Liver (tissue), 8 donors: ENCODE measurements at regions not wholly inside any gene's neighbourhood (a gene's known extent, or its start where the extent isn't known, plus 50 kb on each side); places are given as distances from the start of the nearest gene placed in this dataset.

Experiments
- DNase-seq: peaks from one replicate; pipeline ENCODE4 v3.0.0-alpha.2; 2017; ENCODE audit warnings: low spot score
- H3K27ac ChIP-seq, 2 donors: one replicate each; pipeline ENCODE4 v1.7.0; 2013; ENCODE audit warnings: inconsistent platforms in 2 of 2, low read length in 2 of 2, control low read depth in 1 of 2, low read depth in 1 of 2, mild to moderate bottlenecking in 1 of 2
- H3K27me3 ChIP-seq, 4 donors: one replicate each; pipeline versions ENCODE4 v1.6.1 to v1.7.0; 2013; ENCODE audit warnings: low read length in 3 of 4, inconsistent platforms in 1 of 4, mild to moderate bottlenecking in 1 of 4, moderate library complexity in 1 of 4; ENCODE audit not compliant: control insufficient read depth in 4 of 4, insufficient read depth in 4 of 4
- H3K36me3 ChIP-seq, 4 donors: one replicate each; pipeline versions ENCODE4 v1.6.1 to v1.7.0; 2013; ENCODE audit warnings: low read length in 3 of 4, mild to moderate bottlenecking in 3 of 4, low read depth in 1 of 4, moderate library complexity in 1 of 4; ENCODE audit not compliant: control insufficient read depth in 4 of 4, insufficient read depth in 3 of 4
- H3K4me1 ChIP-seq, 4 donors: one replicate each; pipeline versions ENCODE4 v1.6.1 to v1.7.0; 2013; ENCODE audit warnings: low read length in 3 of 4, mild to moderate bottlenecking in 3 of 4, moderate library complexity in 1 of 4; ENCODE audit not compliant: control insufficient read depth in 4 of 4, insufficient read depth in 4 of 4
- H3K4me3 ChIP-seq, 3 donors: one replicate each; pipeline versions ENCODE4 v1.6.1 to v1.7.0; 2013; ENCODE audit warnings: low read length in 3 of 3, control low read depth in 1 of 3, low read depth in 1 of 3, mild to moderate bottlenecking in 1 of 3
- H3K9ac ChIP-seq, 2 donors: one replicate each; pipeline ENCODE4 v1.7.0; 2013; ENCODE audit warnings: low read length in 2 of 2, mild to moderate bottlenecking in 2 of 2, moderate library complexity in 2 of 2, control low read depth in 1 of 2, low read depth in 1 of 2
- H3K9me3 ChIP-seq, 4 donors: one replicate each; pipeline versions ENCODE4 v1.6.1 to v1.7.0; 2013; ENCODE audit warnings: low read length in 3 of 4; ENCODE audit not compliant: control insufficient read depth in 4 of 4
- CTCF ChIP-seq: fragments of 150-350 bp; IDR thresholded peaks from 2 replicates; pipeline ENCODE4 v1.5.1; 2017; ENCODE audit warnings: improper control_type of control experiment, low read depth, low read length; ENCODE audit not compliant: missing input control
- EGR1 ChIP-seq, 2 donors: IDR thresholded peaks; 2 replicates each; pipeline ENCODE4 v1.6.1; 2016 to 2018; ENCODE audit warnings: antibody characterized with exemption in 2 of 2, low read depth in 2 of 2
- FOXA1 ChIP-seq: IDR thresholded peaks from 2 replicates; pipeline ENCODE4 v1.6.1; 2016; ENCODE audit warnings: antibody characterized with exemption
- FOXA2 ChIP-seq: IDR thresholded peaks from 2 replicates; pipeline ENCODE4 v1.6.1; 2016; ENCODE audit warnings: antibody characterized with exemption
- GABPA ChIP-seq, 2 donors: IDR thresholded peaks in 1 of 2; conservative IDR thresholded peaks in 1 of 2; 2 replicates each; pipeline ENCODE4 v1.6.1; 2016; ENCODE audit warnings: antibody characterized with exemption in 2 of 2, mild to moderate bottlenecking in 1 of 2, moderate library complexity in 1 of 2
- HNF4A ChIP-seq, 2 donors: conservative IDR thresholded peaks; 2 replicates each; pipeline ENCODE4 v1.6.1; 2016; ENCODE audit warnings: antibody characterized with exemption in 2 of 2, mild to moderate bottlenecking in 2 of 2
- HNF4G ChIP-seq: IDR thresholded peaks from 2 replicates; pipeline ENCODE4 v1.6.1; 2016; ENCODE audit warnings: antibody characterized with exemption
- JUND ChIP-seq, 2 donors: IDR thresholded peaks; 2 replicates each; pipeline ENCODE4 v1.6.1; 2016; ENCODE audit warnings: antibody characterized with exemption in 2 of 2
- MAX ChIP-seq: IDR thresholded peaks from 2 replicates; pipeline ENCODE4 v1.6.1; 2016; ENCODE audit warnings: antibody characterized with exemption
- NR2F2 ChIP-seq: IDR thresholded peaks from 2 replicates; pipeline ENCODE4 v1.6.1; 2016; ENCODE audit warnings: antibody characterized with exemption
- RAD21 ChIP-seq, 2 donors: IDR thresholded peaks; 2 replicates each; pipeline ENCODE4 v1.6.1; 2016; ENCODE audit warnings: antibody characterized with exemption in 2 of 2, mild to moderate bottlenecking in 2 of 2
- RXRA ChIP-seq, 2 donors: IDR thresholded peaks; 2 replicates each; pipeline ENCODE4 v1.6.1; 2017 to 2018; ENCODE audit warnings: antibody characterized with exemption in 2 of 2, mild to moderate bottlenecking in 1 of 2
- SP1 ChIP-seq: IDR thresholded peaks from 2 replicates; pipeline ENCODE4 v1.6.1; 2018; ENCODE audit warnings: antibody characterized with exemption, mild to moderate bottlenecking
- TAF1 ChIP-seq: conservative IDR thresholded peaks from 2 replicates; pipeline ENCODE4 v1.6.1; 2016; ENCODE audit warnings: antibody characterized with exemption, mild to moderate bottlenecking
- YY1 ChIP-seq: IDR thresholded peaks from 2 replicates; pipeline ENCODE4 v1.6.1; 2016; ENCODE audit warnings: antibody characterized with exemption, mild to moderate bottlenecking
- WGBS: extraction: QIAGEN DNeasy Blood & Tissue Kit; methylation state at CpG from one replicate; pipeline ENCODE4 v1.1.7; 2013; 5-methylcytosine and 5-hydroxymethylcytosine counted together
- TF ChIP-seq, protein P1 (sequence below): IDR thresholded peaks from 2 replicates; pipeline ENCODE4 v1.6.1; 2016; ENCODE audit warnings: antibody characterized with exemption
- TF ChIP-seq, protein P2 (sequence below): IDR thresholded peaks from 2 replicates; pipeline ENCODE4 v1.6.1; 2016; ENCODE audit warnings: antibody characterized with exemption, mild to moderate bottlenecking
- TF ChIP-seq, protein P3 (sequence below): IDR thresholded peaks from 2 replicates; pipeline ENCODE4 v1.6.1; 2016; ENCODE audit warnings: antibody characterized with exemption
- donor health status: healthy.
- donor health status: healthy.
- donor health status: healthy.
- donor health status: healthy.
- donor health status: healthy.

GRCh38 chr3:152641198-152641597, 193.7 kb upstream of the P2RY1 start:
- Histone ChIP-seq H3K9ac (no peak overlapping the region), H3K27me3 (no peaks in the 10 kb centered on the region), H3K36me3 (no peaks in the 10 kb centered on the region), H3K4me1 (peaks cover 1 to 9% (median 3%) of the 10 kb centered on the region in 4 donors), H3K4me3 (no peak overlapping the region), H3K27ac (no peak overlapping the region), H3K9me3 (no peaks in the 10 kb centered on the region)
- TF ChIP-seq NR2F2 = no peak
- no peak for TF ChIP-seq MAX
- no peak for TF ChIP-seq HNF4G
- no peak for TF ChIP-seq YY1
- TF ChIP-seq FOXA2 = no peak
- TF ChIP-seq RXRA (IDR thresholded peaks at IDR 0.05) = no peak
- TF ChIP-seq FOXA1 = no peak
- TF ChIP-seq SP1 = no peak
- no peak for TF ChIP-seq CTCF
- TF ChIP-seq, protein P1, sequence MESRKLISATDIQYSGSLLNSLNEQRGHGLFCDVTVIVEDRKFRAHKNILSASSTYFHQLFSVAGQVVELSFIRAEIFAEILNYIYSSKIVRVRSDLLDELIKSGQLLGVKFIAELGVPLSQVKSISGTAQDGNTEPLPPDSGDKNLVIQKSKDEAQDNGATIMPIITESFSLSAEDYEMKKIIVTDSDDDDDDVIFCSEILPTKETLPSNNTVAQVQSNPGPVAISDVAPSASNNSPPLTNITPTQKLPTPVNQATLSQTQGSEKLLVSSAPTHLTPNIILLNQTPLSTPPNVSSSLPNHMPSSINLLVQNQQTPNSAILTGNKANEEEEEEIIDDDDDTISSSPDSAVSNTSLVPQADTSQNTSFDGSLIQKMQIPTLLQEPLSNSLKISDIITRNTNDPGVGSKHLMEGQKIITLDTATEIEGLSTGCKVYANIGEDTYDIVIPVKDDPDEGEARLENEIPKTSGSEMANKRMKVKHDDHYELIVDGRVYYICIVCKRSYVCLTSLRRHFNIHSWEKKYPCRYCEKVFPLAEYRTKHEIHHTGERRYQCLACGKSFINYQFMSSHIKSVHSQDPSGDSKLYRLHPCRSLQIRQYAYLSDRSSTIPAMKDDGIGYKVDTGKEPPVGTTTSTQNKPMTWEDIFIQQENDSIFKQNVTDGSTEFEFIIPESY = no peak
- no peak for TF ChIP-seq TAF1
- no peak for TF ChIP-seq GABPA (IDR thresholded peaks at IDR 0.05 in 1 of 2, conservative IDR thresholded peaks at IDR 0.05 in 1 of 2)
- no peak for TF ChIP-seq RAD21 (IDR thresholded peaks at IDR 0.05)
- TF ChIP-seq JUND (IDR thresholded peaks at IDR 0.05) = no peak
- no peak for TF ChIP-seq EGR1 (IDR thresholded peaks at IDR 0.05; ENCODE audit: low read depth in 2 of 2)
- TF ChIP-seq, protein P2, sequence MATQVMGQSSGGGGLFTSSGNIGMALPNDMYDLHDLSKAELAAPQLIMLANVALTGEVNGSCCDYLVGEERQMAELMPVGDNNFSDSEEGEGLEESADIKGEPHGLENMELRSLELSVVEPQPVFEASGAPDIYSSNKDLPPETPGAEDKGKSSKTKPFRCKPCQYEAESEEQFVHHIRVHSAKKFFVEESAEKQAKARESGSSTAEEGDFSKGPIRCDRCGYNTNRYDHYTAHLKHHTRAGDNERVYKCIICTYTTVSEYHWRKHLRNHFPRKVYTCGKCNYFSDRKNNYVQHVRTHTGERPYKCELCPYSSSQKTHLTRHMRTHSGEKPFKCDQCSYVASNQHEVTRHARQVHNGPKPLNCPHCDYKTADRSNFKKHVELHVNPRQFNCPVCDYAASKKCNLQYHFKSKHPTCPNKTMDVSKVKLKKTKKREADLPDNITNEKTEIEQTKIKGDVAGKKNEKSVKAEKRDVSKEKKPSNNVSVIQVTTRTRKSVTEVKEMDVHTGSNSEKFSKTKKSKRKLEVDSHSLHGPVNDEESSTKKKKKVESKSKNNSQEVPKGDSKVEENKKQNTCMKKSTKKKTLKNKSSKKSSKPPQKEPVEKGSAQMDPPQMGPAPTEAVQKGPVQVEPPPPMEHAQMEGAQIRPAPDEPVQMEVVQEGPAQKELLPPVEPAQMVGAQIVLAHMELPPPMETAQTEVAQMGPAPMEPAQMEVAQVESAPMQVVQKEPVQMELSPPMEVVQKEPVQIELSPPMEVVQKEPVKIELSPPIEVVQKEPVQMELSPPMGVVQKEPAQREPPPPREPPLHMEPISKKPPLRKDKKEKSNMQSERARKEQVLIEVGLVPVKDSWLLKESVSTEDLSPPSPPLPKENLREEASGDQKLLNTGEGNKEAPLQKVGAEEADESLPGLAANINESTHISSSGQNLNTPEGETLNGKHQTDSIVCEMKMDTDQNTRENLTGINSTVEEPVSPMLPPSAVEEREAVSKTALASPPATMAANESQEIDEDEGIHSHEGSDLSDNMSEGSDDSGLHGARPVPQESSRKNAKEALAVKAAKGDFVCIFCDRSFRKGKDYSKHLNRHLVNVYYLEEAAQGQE = no peak
- no peak for TF ChIP-seq HNF4A (conservative IDR thresholded peaks at IDR 0.05)
- TF ChIP-seq, protein P3, sequence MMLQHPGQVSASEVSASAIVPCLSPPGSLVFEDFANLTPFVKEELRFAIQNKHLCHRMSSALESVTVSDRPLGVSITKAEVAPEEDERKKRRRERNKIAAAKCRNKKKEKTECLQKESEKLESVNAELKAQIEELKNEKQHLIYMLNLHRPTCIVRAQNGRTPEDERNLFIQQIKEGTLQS = no peak
- WGBS = 99% methylated on average over 1 of the region's 1 CpG
- DNase-seq = no peak
